Epithelial cell of esophagus (primary cell): ENCODE measurements at regions not wholly inside any gene's neighbourhood (a gene's known extent, or its start where the extent isn't known, plus 50 kb on each side); places are given as distances from the start of the nearest gene placed in this dataset.

Experiments used
- DNase-seq: peaks from one replicate; pipeline ENCODE4 v3.0.0; 2010; ENCODE audit warnings: low read depth
- H3K4me3 ChIP-seq: 2 replicates; pipeline ENCODE4 v1.5.1; 2011; ENCODE audit warnings: mild to moderate bottlenecking, low read length, control low read depth
- TF ChIP-seq, protein P1 (sequence below): IDR thresholded peaks from 2 replicates; pipeline ENCODE4 v1.5.1; 2011; ENCODE audit warnings: low read depth, mild to moderate bottlenecking, low read length, control low read depth, inconsistent platforms; ENCODE audit not compliant: insufficient read depth; ENCODE audit errors: missing control alignments

DNA sequence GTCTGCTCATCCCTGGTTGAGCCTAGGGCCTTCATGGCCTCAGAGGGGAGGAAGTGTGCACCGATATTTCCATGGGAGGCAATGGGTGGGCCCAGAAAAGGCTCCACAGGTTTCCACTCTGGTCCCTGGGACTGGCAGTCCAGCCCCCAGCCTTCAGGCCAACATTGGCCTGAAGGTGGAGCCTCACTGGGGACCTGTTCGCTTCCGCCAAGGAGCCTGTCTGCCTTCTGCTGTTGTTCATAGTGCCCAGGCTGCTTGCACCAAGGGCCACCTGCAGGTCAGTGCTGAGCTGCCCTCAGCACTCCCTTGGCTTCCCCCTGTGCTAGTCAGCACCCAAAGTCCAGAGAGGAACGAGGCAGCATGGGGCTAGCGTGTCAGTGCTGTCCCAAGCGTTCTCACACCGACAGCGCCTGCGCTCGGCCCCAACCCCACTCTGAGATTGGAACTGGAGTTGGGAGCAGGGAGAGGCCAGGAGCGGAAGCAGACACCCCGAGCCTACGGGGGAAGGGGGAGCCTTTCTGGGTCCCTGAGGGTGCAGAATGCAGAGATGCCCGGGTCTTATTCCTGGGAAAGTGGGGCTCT is 720.7 kb downstream of the PCDH18 start:
- no peak overlapping the region for H3K4me3 ChIP-seq
- TF ChIP-seq, protein P1, sequence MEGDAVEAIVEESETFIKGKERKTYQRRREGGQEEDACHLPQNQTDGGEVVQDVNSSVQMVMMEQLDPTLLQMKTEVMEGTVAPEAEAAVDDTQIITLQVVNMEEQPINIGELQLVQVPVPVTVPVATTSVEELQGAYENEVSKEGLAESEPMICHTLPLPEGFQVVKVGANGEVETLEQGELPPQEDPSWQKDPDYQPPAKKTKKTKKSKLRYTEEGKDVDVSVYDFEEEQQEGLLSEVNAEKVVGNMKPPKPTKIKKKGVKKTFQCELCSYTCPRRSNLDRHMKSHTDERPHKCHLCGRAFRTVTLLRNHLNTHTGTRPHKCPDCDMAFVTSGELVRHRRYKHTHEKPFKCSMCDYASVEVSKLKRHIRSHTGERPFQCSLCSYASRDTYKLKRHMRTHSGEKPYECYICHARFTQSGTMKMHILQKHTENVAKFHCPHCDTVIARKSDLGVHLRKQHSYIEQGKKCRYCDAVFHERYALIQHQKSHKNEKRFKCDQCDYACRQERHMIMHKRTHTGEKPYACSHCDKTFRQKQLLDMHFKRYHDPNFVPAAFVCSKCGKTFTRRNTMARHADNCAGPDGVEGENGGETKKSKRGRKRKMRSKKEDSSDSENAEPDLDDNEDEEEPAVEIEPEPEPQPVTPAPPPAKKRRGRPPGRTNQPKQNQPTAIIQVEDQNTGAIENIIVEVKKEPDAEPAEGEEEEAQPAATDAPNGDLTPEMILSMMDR, result no peak
- no peak for DNase-seq

DNA sequence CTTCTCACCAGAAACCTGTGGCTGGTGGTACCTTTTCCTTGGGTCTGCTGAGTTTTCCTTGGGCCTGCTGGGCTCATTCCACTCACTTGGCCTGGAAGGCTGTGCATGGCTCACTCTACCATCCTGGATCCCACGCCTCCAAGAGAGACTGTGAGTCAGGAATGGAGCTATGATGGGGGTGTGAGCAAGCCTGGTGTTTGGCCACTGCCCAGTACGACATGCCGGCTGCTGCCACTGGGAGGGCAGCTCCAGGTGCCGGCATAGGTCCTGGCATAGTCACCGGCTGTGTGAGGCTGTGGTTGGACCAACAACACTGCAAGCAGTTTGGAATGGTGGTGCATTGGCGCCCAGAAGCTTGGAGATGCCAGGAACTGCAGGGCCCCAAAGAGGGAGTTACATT is 721.7 kb downstream of the PCDH18 start:
- no peak overlapping the region for H3K4me3 ChIP-seq
- TF ChIP-seq, protein P1, result no peak
- peak; percentile 30 for DNase-seq

DNA sequence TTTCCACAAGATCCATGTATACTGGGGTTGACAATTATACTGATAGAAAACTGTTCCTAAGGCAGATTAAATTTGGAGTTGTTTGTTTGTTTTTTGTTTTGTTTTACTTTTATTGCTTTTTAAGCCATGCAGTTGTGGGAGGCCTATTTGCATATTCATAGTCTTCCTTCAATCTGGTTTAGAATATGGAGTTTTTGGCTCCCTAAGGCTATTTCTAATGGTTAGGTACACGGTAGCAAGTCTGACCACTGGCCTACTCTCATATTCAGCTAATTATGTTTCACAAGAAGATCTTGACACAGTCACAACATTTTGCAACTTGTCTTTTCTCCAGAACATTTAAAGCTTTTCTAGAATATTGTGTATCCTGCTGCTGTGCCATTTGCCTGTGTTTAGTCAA is 725.5 kb downstream of the PCDH18 start:
- TF ChIP-seq, protein P1, result no peak
- no peak for DNase-seq

DNA sequence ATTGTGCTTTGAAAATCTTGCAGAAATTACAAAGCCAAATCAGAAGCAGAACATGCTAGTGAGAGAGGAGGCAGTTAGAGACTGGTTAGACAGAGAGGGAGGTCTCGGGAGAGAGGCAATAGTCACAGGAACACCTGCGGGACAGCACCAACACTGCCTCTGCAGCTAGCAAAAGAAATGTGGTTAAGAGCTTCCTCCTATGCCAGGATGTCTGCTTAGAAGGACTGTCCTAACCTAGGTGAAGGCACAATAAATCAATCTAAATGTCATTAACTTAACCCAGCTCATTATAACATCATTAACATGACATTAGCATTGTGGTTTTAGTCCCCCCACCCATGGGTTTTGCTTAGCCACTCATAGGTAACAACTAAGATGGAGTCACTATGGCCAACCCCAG is 726.7 kb downstream of the PCDH18 start:
- TF ChIP-seq, protein P1, result no peak
- H3K4me3 ChIP-seq, result no peak overlapping the region
- DNase-seq, result no peak

More for the DNA sequence above, 725.5 kb downstream of the PCDH18 start:
- H3K4me3 ChIP-seq, result no peak overlapping the region

DNA sequence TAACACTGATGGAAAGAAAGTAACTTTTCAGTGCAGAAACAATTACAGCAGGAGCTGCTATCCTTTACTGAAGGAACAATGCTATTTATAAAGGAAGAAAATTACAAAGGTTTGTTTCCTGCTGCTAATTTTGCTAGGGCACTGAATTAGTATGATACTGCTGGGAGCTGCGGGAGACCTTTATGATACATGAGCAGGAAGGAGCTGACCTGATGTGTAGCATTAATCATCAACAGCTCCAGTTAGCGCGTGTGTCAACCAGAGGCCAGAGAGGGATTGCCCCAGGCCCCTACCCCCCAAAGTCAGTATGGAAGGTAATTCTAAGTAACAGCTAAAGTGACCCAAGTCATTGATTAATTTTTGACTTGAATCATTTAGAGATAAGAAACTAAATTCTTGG is 728.9 kb downstream of the PCDH18 start:
- no peak overlapping the region for H3K4me3 ChIP-seq
- DNase-seq, result no peak
- TF ChIP-seq, protein P1, result no peak

DNA sequence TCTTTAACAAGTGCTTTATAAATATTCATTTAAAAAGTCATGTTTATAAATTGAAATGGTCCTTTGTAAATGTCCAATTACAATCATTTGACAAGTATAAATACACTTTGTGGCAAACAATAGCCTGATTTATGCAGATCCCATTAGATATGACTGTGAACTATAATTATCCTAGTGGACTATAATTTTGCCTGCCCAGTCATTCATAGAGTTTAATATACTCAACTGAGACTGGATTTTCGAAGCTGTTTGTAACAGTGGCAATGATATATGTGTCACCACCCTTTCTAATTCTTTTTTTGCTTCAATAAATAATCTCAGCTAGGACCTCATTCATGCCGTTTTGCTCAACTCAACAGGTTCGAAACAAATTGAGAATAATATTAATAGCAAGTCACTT is 732.0 kb downstream of the PCDH18 start:
- DNase-seq, result no peak
- H3K4me3 ChIP-seq, result no peak overlapping the region
- TF ChIP-seq, protein P1, result no peak

DNA sequence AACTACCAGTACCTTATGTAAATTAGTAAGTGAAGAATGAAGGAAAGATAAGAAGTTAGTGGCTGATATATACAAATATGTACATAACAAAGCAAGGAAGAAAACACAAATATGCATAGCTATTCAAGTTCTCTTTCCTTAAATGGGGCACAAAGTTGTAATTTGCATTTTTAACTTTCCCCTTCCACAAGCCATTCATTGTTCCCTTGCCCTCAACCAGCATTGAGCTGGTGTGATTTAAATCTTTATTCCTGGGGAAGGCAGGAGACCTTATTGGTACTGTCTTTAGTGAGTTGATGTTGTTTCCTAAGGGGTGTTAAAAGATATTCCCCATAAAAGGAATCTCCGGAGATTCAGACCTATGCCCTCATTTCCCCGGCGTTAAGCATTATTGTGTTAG is 735.3 kb downstream of the PCDH18 start:
- TF ChIP-seq, protein P1, result no peak
- no peak for DNase-seq
- H3K4me3 ChIP-seq, result no peak overlapping the region
